Nephron (organoid): ENCODE measurements at regions not wholly inside any gene's neighbourhood (a gene's known extent, or its start where the extent isn't known, plus 50 kb on each side); places are given as distances from the start of the nearest gene placed in this dataset.
"Not testable (repeated sequence)": the region's sequence is repeated elsewhere in the genome, so short reads cannot be mapped to it uniquely, and the experiment has no call there.

ENCODE experiments used
- H3K27ac Mint-ChIP-seq, 3 experiments: 2 replicates each; pipeline ENCODE4 v1.8.0; 2020; ENCODE audit warnings: mixed read lengths in 3 of 3, mild to moderate bottlenecking in 2 of 3, moderate library complexity in 1 of 3
- H3K27me3 Mint-ChIP-seq: 2 replicates; pipeline ENCODE4 v1.8.0; 2021; ENCODE audit warnings: low read depth, mild to moderate bottlenecking, moderate library complexity, mixed read lengths
- H3K36me3 Mint-ChIP-seq: 2 replicates; pipeline ENCODE4 v1.8.0; 2020; ENCODE audit warnings: low read depth, mixed read lengths
- H3K4me1 Mint-ChIP-seq: 2 replicates; pipeline ENCODE4 v1.8.0; 2020; ENCODE audit warnings: mixed read lengths
- H3K4me3 Mint-ChIP-seq, 3 experiments: 2 replicates each; pipeline ENCODE4 v1.8.0; 2020; ENCODE audit warnings: mild to moderate bottlenecking in 3 of 3, mixed read lengths in 3 of 3, moderate library complexity in 2 of 3
- H3K9me3 Mint-ChIP-seq: 2 replicates; pipeline ENCODE4 v1.8.0; 2020; ENCODE audit warnings: mixed read lengths
- TF ChIP-seq, protein P1 (sequence below), 3 experiments: fragments of 200-600 bp; sonication (generic); IDR thresholded peaks; one replicate each; pipeline ENCODE4 v1.5.0; 2021; ENCODE audit warnings: antibody characterized with exemption in 3 of 3; ENCODE audit not compliant: unreplicated experiment in 3 of 3

DNA sequence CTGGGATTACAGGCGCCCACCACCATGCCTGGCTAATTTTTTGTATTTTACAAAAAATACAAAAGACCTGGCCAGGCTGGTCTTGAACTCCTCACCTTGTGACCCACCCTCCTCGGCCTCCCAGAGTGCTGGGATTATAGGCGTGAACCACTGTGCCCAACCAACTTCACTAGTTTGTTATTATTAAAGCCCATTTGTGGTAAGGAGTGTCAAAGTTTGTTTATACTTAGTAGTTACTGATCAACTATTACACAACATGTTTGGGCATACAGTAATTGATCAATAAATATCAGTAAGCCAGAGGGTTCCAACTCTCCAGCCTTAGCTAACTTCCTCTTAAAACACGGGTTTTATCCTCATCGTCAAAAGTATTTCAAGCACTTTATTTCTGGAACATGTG lies 67.5 kb upstream of the ZNG1B start:
- no peak overlapping the region for H3K4me3 Mint-ChIP-seq
- H3K4me1 Mint-ChIP-seq = peaks cover 2% of the 10 kb centered on the region
- peaks cover 43% of the 10 kb centered on the region for H3K27me3 Mint-ChIP-seq
- TF ChIP-seq, protein P1, sequence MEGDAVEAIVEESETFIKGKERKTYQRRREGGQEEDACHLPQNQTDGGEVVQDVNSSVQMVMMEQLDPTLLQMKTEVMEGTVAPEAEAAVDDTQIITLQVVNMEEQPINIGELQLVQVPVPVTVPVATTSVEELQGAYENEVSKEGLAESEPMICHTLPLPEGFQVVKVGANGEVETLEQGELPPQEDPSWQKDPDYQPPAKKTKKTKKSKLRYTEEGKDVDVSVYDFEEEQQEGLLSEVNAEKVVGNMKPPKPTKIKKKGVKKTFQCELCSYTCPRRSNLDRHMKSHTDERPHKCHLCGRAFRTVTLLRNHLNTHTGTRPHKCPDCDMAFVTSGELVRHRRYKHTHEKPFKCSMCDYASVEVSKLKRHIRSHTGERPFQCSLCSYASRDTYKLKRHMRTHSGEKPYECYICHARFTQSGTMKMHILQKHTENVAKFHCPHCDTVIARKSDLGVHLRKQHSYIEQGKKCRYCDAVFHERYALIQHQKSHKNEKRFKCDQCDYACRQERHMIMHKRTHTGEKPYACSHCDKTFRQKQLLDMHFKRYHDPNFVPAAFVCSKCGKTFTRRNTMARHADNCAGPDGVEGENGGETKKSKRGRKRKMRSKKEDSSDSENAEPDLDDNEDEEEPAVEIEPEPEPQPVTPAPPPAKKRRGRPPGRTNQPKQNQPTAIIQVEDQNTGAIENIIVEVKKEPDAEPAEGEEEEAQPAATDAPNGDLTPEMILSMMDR (IDR thresholded peaks at IDR 0.05; ENCODE audit: unreplicated experiment in 3 of 3) = no peak
- H3K27ac Mint-ChIP-seq = no peak overlapping the region
- H3K36me3 Mint-ChIP-seq = no peaks in the 10 kb centered on the region
- H3K9me3 Mint-ChIP-seq = no peaks in the 10 kb centered on the region

DNA sequence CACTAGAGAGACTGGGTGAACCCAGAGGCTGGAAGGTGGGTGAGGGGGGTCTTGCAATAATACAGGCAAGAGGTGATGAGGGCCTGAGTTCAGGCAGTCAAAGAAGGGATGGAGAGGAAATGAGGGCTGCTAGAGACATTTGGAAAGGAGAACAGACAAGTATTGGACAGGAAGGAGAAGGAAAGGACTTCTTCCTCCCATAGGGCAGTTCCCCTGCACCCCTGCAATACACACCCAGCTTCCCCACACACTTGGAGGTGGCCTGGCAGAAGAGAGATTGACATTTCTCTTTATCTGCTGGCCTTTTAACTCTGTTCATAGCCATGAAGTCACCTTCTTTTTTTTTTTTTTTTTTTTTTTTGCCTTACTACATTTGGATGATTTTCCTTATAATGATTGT lies 68.9 kb upstream of the ZNG1B start:
- not testable (repeated sequence) for H3K36me3 Mint-ChIP-seq, H3K4me3 Mint-ChIP-seq, H3K9me3 Mint-ChIP-seq, H3K4me1 Mint-ChIP-seq, H3K27ac Mint-ChIP-seq
- H3K27me3 Mint-ChIP-seq = peaks cover 51% of the 10 kb centered on the region

DNA sequence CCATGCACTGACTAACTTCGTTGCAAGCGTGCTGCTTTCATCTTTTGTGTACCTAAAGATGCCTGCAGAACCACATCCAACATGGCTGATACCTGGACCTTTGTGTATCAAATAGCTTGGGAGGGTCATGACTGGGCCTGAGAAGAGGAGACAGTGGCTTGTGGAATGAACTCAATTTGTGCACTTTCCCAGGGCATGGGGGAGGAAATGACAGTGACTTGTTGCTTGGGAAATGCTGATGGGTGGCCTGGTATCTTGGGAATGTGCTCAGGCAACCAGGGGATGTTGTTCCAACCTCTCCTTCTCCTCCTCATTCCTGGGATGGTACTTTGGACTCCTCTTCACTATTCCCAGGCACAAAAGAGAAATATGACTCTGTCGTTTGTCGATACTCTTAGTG lies 70.7 kb upstream of the ZNG1B start:
- H3K36me3 Mint-ChIP-seq, H3K9me3 Mint-ChIP-seq, H3K4me3 Mint-ChIP-seq: not testable (repeated sequence)
- Mint-ChIP-seq H3K27me3 (peaks cover 51% of the 10 kb centered on the region), H3K4me1 (peaks cover 16% of the 10 kb centered on the region), H3K27ac (peak overlapping the region in 1 of 3 experiments; percentile 64)

DNA sequence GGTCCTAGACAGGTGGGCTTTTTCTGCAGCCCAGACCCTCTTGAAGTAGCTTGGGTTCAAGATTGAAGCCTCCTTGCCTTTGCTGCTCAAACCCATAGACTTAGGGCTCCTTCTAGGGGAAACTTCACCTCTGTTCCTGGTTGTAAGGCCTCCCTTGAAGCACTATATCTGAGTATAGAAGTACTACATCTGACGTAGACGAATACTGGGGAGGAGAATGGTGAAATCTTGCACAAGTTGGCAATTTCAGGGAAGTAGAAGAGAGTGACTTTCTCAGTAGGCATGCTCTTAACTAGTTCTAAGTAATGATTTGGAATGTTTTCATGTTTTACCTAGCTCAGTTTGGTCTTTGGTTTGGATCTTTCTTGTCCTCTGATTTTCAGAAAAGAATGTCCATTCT lies 71.7 kb upstream of the ZNG1B start:
- H3K4me1 Mint-ChIP-seq = peaks cover 16% of the 10 kb centered on the region
- peaks cover 55% of the 10 kb centered on the region for H3K27me3 Mint-ChIP-seq
- not testable (repeated sequence) for H3K9me3 Mint-ChIP-seq, H3K4me3 Mint-ChIP-seq, H3K27ac Mint-ChIP-seq, H3K36me3 Mint-ChIP-seq

DNA sequence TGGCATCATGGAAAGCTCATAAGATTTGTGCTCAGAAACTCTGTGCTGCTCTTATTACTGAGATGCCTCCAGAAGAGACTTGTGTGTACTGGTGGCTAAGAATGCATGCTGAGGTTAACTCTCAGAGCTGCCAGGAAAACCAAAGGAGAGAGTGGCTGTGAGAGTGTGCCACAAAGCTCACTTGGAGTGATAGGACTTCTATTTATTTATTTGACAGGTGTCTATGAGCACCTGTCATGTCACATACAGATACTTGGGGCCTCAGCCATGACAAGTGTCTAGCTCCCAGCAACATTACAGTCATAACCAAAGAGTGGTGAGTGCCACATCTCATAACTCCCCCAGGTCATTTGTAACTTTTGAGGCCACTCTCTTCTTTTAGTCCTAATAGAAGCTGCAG lies 72.2 kb upstream of the ZNG1B start:
- not testable (repeated sequence) for H3K4me3 Mint-ChIP-seq, H3K27ac Mint-ChIP-seq, H3K9me3 Mint-ChIP-seq, H3K36me3 Mint-ChIP-seq
- Mint-ChIP-seq H3K27me3 (peaks cover 54% of the 10 kb centered on the region), H3K4me1 (peaks cover 16% of the 10 kb centered on the region)

DNA sequence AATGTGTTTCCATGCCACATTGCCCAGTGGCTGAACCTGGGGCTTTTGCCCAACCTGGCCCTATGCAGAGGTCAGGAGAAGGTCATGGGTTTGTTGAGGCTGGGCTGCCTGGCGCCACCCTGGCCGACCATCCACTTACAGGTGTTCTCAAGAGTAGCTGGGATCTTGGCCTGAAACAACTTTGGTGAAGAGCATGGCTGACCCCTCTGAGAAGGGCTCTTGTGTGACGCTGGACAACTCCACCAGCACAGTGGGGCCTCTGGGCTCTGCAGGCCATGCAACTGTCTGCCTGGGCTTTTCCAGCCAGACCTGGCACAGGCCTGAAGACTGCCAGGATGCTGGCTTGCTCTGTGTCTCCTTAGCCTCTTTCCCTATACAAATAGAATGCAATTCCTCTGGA lies 76.4 kb upstream of the ZNG1B start:
- Mint-ChIP-seq H3K36me3 (no peaks in the 10 kb centered on the region), H3K9me3 (no peaks in the 10 kb centered on the region), H3K4me1 (peaks cover 28% of the 10 kb centered on the region), H3K27ac (no peak overlapping the region), H3K27me3 (peaks cover 51% of the 10 kb centered on the region), H3K4me3 (no peak overlapping the region)
- TF ChIP-seq, protein P1 (IDR thresholded peaks at IDR 0.05; ENCODE audit: unreplicated experiment in 3 of 3) = no peak

DNA sequence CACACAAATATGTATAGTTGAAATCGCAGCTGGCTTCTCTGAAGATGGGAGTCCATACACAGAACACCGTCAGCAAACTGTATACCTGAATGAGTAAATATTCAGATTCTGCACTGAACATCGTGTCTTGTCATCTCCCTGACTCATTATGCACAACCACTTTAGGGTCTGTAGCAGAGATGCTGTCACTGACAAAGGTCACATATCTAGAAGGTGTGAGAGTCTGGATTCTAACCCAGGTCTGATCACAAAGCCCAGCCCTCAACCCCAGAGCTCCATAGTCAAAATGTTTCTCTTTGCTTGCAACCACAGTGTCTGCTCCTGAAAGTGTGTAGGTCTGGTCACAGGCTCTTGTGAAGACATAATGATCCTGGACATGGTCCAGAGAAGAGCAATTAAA lies 78.3 kb upstream of the PAX8 start:
- TF ChIP-seq, protein P1 (IDR thresholded peaks at IDR 0.05; ENCODE audit: unreplicated experiment in 3 of 3) = no peak
- Mint-ChIP-seq H3K27me3 (peaks cover 41% of the 10 kb centered on the region), H3K27ac (no peak overlapping the region), H3K36me3 (no peaks in the 10 kb centered on the region), H3K4me1 (peaks cover 38% of the 10 kb centered on the region), H3K4me3 (no peak overlapping the region), H3K9me3 (peaks cover 7% of the 10 kb centered on the region)

DNA sequence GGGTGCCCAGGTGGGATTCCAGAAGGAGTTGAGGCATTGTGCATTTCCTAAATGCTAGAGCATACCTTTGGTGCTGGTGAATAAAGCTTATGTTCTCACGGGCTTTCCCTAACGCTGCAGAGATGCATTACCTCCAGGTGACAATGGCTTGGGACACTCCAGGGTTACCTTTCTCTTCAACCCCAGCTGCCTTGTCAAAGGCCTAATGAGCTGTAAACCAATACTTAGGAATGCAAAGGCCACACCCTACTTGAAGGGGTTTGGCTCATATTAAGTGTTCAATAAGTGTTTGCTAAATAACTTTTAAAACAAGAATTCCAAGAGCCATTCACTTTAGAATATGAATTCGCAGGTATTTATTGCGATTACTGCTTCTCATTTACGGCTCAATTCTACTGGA lies 77.6 kb upstream of the PAX8 start:
- not testable (repeated sequence) for H3K9me3 Mint-ChIP-seq, H3K36me3 Mint-ChIP-seq, H3K4me3 Mint-ChIP-seq, H3K27ac Mint-ChIP-seq
- Mint-ChIP-seq H3K4me1 (peaks cover 38% of the 10 kb centered on the region), H3K27me3 (peaks cover 43% of the 10 kb centered on the region)

DNA sequence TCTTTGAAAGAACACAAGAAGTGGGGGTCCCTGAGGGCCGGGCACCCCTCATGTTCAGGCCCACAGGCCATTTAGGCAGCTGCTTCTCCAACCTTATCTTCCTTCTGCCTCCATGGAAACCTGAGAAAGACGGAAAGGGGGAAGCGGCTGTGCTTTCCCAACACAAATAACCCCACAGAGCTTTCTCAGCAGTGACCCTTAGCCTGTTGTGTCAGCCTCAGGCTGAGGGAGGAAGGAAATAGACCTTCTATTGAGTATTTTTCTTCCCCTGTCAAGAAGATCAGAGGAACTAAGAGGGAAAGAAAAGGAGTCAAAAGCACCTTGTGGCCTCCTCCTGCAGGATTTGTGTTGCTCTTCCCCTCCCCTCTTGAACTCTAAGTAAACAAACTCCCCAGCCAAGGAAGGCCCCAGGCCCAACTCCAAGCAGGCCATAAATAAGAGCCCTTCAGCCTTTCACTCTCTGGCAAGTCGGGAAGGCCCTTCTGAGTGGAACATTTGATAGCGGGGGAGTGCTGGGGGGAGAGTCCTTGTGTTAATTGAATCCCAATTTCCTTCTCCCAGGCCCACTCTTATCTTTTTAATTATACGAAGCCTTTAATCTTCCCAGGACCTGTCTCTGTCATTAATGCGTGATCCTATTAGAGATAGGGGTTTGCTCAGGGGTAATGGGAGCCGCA lies 76.8 kb upstream of the PAX8 start:
- H3K36me3 Mint-ChIP-seq, H3K9me3 Mint-ChIP-seq: not testable (repeated sequence)
- H3K4me3 Mint-ChIP-seq = peak overlapping the region in 1 of 3 experiments; percentile 26
- peaks cover 38% of the 10 kb centered on the region for H3K4me1 Mint-ChIP-seq
- peaks cover 36% of the 10 kb centered on the region for H3K27me3 Mint-ChIP-seq
- peak overlapping the region; percentile 46 to 77 (median 53) for H3K27ac Mint-ChIP-seq
